ENCODE measurements at regions not wholly inside any gene's neighbourhood (a gene's known extent, or its start where the extent isn't known, plus 50 kb on each side); places are given as distances from the start of the nearest gene placed in this dataset.

- intact Hi-C loops (cut with micrococcal nuclease; ENCODE audit: unreplicated experiment), result no loop called here
- no peak overlapping the region for H3K27ac Mint-ChIP-seq (ENCODE audit: unreplicated experiment)
- no TSS peak for BruUV-seq (replicated peaks)
These were observed 52.5 kb upstream of the FCN1 start for GRCh38 chr9:134970198-134970597.

GRCh38 chr9:134970719-134971118 is 53.0 kb upstream of the FCN1 start:
- H3K27me3 Mint-ChIP-seq (ENCODE audit: unreplicated experiment), result no peaks in the 10 kb centered on the region
- H3K4me1 Mint-ChIP-seq (ENCODE audit: low read depth, unreplicated experiment), result no peaks in the 10 kb centered on the region
- H3K36me3 Mint-ChIP-seq (ENCODE audit: insufficient read depth, unreplicated experiment), result no peaks in the 10 kb centered on the region
- no peak overlapping the region for H3K27ac Mint-ChIP-seq (ENCODE audit: unreplicated experiment)
- DNase-seq, result no peak
- H3K4me3 Mint-ChIP-seq (ENCODE audit: low read depth, unreplicated experiment), result no peak overlapping the region
- CTCF ChIA-PET, result interaction anchor here (0.6 kb wide), 1 partner anchor 237 kb away, joined by 3 read pairs; no protein-coding TSS in a partner anchor
- intact Hi-C loops (cut with micrococcal nuclease; ENCODE audit: unreplicated experiment), result no loop called here
- peaks cover 2% of the 10 kb centered on the region for H3K9me3 Mint-ChIP-seq (ENCODE audit: low read depth, unreplicated experiment)
- no TSS peak for BruUV-seq (replicated peaks)
- TF ChIP-seq, protein P1, sequence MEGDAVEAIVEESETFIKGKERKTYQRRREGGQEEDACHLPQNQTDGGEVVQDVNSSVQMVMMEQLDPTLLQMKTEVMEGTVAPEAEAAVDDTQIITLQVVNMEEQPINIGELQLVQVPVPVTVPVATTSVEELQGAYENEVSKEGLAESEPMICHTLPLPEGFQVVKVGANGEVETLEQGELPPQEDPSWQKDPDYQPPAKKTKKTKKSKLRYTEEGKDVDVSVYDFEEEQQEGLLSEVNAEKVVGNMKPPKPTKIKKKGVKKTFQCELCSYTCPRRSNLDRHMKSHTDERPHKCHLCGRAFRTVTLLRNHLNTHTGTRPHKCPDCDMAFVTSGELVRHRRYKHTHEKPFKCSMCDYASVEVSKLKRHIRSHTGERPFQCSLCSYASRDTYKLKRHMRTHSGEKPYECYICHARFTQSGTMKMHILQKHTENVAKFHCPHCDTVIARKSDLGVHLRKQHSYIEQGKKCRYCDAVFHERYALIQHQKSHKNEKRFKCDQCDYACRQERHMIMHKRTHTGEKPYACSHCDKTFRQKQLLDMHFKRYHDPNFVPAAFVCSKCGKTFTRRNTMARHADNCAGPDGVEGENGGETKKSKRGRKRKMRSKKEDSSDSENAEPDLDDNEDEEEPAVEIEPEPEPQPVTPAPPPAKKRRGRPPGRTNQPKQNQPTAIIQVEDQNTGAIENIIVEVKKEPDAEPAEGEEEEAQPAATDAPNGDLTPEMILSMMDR (IDR thresholded peaks at IDR 0.05; ENCODE audit: unreplicated experiment), result no peak

More at GRCh38 chr9:134970198-134970597, 52.5 kb upstream of the FCN1 start:
- TF ChIP-seq, protein P1 (IDR thresholded peaks at IDR 0.05; ENCODE audit: unreplicated experiment), result no peak
- DNase-seq, result no peak
- Mint-ChIP-seq H3K4me3 (ENCODE audit: low read depth, unreplicated experiment) (no peak overlapping the region), H3K36me3 (ENCODE audit: insufficient read depth, unreplicated experiment) (no peaks in the 10 kb centered on the region), H3K9me3 (ENCODE audit: low read depth, unreplicated experiment) (peaks cover 2% of the 10 kb centered on the region), H3K4me1 (ENCODE audit: low read depth, unreplicated experiment) (no peaks in the 10 kb centered on the region), H3K27me3 (ENCODE audit: unreplicated experiment) (no peaks in the 10 kb centered on the region)
- CTCF ChIA-PET, result no interaction called here

- TF ChIP-seq, protein P1 (IDR thresholded peaks at IDR 0.05; ENCODE audit: unreplicated experiment), result no peak
- CTCF ChIA-PET, result interaction anchor here (0.6 kb wide), 1 partner anchor 238 kb away, joined by 3 read pairs; no protein-coding TSS in a partner anchor
- Mint-ChIP-seq H3K27ac (ENCODE audit: unreplicated experiment) (no peak overlapping the region), H3K36me3 (ENCODE audit: insufficient read depth, unreplicated experiment) (no peaks in the 10 kb centered on the region), H3K27me3 (ENCODE audit: unreplicated experiment) (no peaks in the 10 kb centered on the region), H3K4me1 (ENCODE audit: low read depth, unreplicated experiment) (no peaks in the 10 kb centered on the region), H3K4me3 (ENCODE audit: low read depth, unreplicated experiment) (no peak overlapping the region), H3K9me3 (ENCODE audit: low read depth, unreplicated experiment) (peaks cover 2% of the 10 kb centered on the region)
- intact Hi-C loops (cut with micrococcal nuclease; ENCODE audit: unreplicated experiment), result no loop called here
- no TSS peak for BruUV-seq (replicated peaks)
- DNase-seq, result no peak
These were observed 53.5 kb upstream of the FCN1 start for GRCh38 chr9:134971196-134971595.

DNA sequence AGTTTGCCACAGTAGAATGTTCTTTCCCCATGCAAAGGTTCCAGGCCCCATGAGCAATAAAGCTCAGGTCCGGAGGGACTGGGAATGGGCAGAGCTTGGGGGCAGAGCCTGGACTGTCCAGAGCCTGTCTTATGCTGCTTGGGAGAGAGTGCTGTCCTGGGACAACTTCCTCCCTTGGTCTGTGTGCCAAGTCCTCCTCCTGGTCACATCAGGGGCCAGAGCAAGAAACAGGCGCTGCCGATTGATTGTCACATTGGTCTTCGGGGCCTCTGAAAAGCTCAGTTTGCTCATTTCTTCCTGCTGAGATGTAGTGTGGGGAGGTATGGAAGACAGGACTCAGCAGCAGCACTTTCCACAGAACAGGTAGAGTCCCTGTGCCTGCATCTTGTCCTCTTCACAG is 54.0 kb upstream of the FCN1 start:
- CTCF ChIA-PET, result no interaction called here
- intact Hi-C loops (cut with micrococcal nuclease; ENCODE audit: unreplicated experiment), result no loop called here
- Mint-ChIP-seq H3K4me3 (ENCODE audit: low read depth, unreplicated experiment) (no peak overlapping the region), H3K36me3 (ENCODE audit: insufficient read depth, unreplicated experiment) (no peaks in the 10 kb centered on the region), H3K27me3 (ENCODE audit: unreplicated experiment) (no peaks in the 10 kb centered on the region), H3K9me3 (ENCODE audit: low read depth, unreplicated experiment) (peaks cover 2% of the 10 kb centered on the region), H3K27ac (ENCODE audit: unreplicated experiment) (no peak overlapping the region), H3K4me1 (ENCODE audit: low read depth, unreplicated experiment) (no peaks in the 10 kb centered on the region)
- TF ChIP-seq, protein P1 (IDR thresholded peaks at IDR 0.05; ENCODE audit: unreplicated experiment), result no peak
- DNase-seq, result no peak
- no TSS peak for BruUV-seq (replicated peaks)
